Mesenchymal stem cell (in vitro differentiated cells and primary cell): ENCODE measurements at regions not wholly inside any gene's neighbourhood (a gene's known extent, or its start where the extent isn't known, plus 50 kb on each side); places are given as distances from the start of the nearest gene placed in this dataset.

ENCODE experiments used
- DNase-seq: peaks from one replicate; pipeline ENCODE4 v3.0.0-alpha.2; 2013
- H2AFZ ChIP-seq: one replicate; pipeline ENCODE4 v1.6.1; 2013; ENCODE audit warnings: low read depth, mild to moderate bottlenecking, control low read depth, inconsistent platforms, low read length, moderate library complexity
- H2AK5ac ChIP-seq: 2 replicates; pipeline ENCODE4 v1.6.1; 2013; ENCODE audit warnings: low read length, moderate library complexity, mild to moderate bottlenecking, inconsistent platforms; ENCODE audit not compliant: severe bottlenecking
- H2BK120ac ChIP-seq: one replicate; pipeline ENCODE4 v1.6.1; 2013; ENCODE audit warnings: low read depth, mild to moderate bottlenecking, inconsistent platforms, low read length, moderate library complexity
- H2BK12ac ChIP-seq, 2 experiments: one replicate each; pipeline ENCODE4 v1.6.1; 2013; ENCODE audit warnings: inconsistent platforms in 2 of 2, low read length in 2 of 2, mild to moderate bottlenecking in 2 of 2, moderate library complexity in 2 of 2, control low read depth in 1 of 2
- H2BK15ac ChIP-seq: one replicate; pipeline ENCODE4 v1.6.1; 2013; ENCODE audit warnings: mild to moderate bottlenecking, low read depth, inconsistent platforms; ENCODE audit not compliant: poor library complexity, severe bottlenecking
- H2BK5ac ChIP-seq: 2 replicates; pipeline ENCODE4 v1.6.1; 2013; ENCODE audit warnings: low read depth, mild to moderate bottlenecking, low read length, control low read depth, inconsistent platforms; ENCODE audit not compliant: poor library complexity, severe bottlenecking
- H3K14ac ChIP-seq, 2 experiments: one replicate each; pipeline ENCODE4 v1.6.1; 2013; ENCODE audit warnings: inconsistent platforms in 2 of 2, low read length in 2 of 2, control low read depth in 1 of 2, mild to moderate bottlenecking in 1 of 2, moderate library complexity in 1 of 2
- H3K18ac ChIP-seq, 2 experiments: one replicate each; pipeline ENCODE4 v1.6.1; 2013; ENCODE audit warnings: inconsistent platforms in 2 of 2, low read length in 2 of 2, control low read depth in 1 of 2, low read depth in 1 of 2, mild to moderate bottlenecking in 1 of 2
- H3K23ac ChIP-seq, 2 experiments: one replicate each; pipeline ENCODE4 v1.6.1; 2013; ENCODE audit warnings: inconsistent platforms in 2 of 2, low read length in 2 of 2, mild to moderate bottlenecking in 2 of 2, moderate library complexity in 2 of 2, control low read depth in 1 of 2
- H3K27ac ChIP-seq: 2 replicates; pipeline ENCODE4 v1.5.1; 2013; ENCODE audit warnings: mild to moderate bottlenecking, moderate library complexity, low read length, control low read depth, inconsistent platforms; ENCODE audit not compliant: poor library complexity, severe bottlenecking
- H3K27me3 ChIP-seq, 2 experiments: 2 replicates each; pipeline versions ENCODE4 v1.6.1 to v1.7.0; 2013; ENCODE audit warnings: low read length in 2 of 2, mild to moderate bottlenecking in 2 of 2, moderate library complexity in 2 of 2, control low read depth in 1 of 2, inconsistent platforms in 1 of 2; ENCODE audit not compliant: control insufficient read depth in 1 of 2, insufficient read depth in 1 of 2
- H3K36me3 ChIP-seq, 2 experiments: 2 replicates each; pipeline versions ENCODE4 v1.6.1 to v1.7.0; 2013; ENCODE audit warnings: low read length in 2 of 2, control low read depth in 1 of 2, inconsistent platforms in 1 of 2, low read depth in 1 of 2, mild to moderate bottlenecking in 1 of 2; ENCODE audit not compliant: insufficient read depth in 2 of 2, control insufficient read depth in 1 of 2
- H3K4ac ChIP-seq, 2 experiments: one replicate each; pipeline ENCODE4 v1.6.1; 2013; ENCODE audit warnings: inconsistent platforms in 2 of 2, low read length in 2 of 2, mild to moderate bottlenecking in 2 of 2, moderate library complexity in 2 of 2, control low read depth in 1 of 2, low read depth in 1 of 2
- H3K4me1 ChIP-seq: 2 replicates; pipeline ENCODE4 v1.6.1; 2013; ENCODE audit warnings: low read depth, low read length, control low read depth; ENCODE audit not compliant: control insufficient read depth, insufficient read depth
- H3K4me2 ChIP-seq: 2 replicates; pipeline ENCODE4 v1.6.1; 2013; ENCODE audit warnings: low read length, mild to moderate bottlenecking, inconsistent platforms; ENCODE audit not compliant: poor library complexity, severe bottlenecking
- H3K4me3 ChIP-seq, 2 experiments: 2 replicates each; pipeline versions ENCODE4 v1.5.1 to v1.7.0; 2013; ENCODE audit warnings: low read length in 2 of 2, mild to moderate bottlenecking in 2 of 2, control low read depth in 1 of 2, low read depth in 1 of 2; ENCODE audit not compliant: insufficient read depth in 1 of 2
- H3K79me1 ChIP-seq: replicated peaks from 2 replicates; pipeline ENCODE4 v1.6.1; 2013; ENCODE audit warnings: mild to moderate bottlenecking, control low read depth, low read length, inconsistent platforms; ENCODE audit not compliant: poor library complexity, severe bottlenecking
- H3K9ac ChIP-seq: 2 replicates; pipeline ENCODE4 v1.7.0; 2013; ENCODE audit warnings: mild to moderate bottlenecking, low read length, moderate library complexity
- H3K9me3 ChIP-seq: 2 replicates; pipeline ENCODE4 v1.7.0; 2013; ENCODE audit warnings: mild to moderate bottlenecking, low read length; ENCODE audit not compliant: control insufficient read depth
- H4K8ac ChIP-seq: one replicate; pipeline ENCODE4 v1.6.1; 2013; ENCODE audit warnings: inconsistent platforms, mild to moderate bottlenecking, low read length, moderate library complexity
- H4K91ac ChIP-seq: one replicate; pipeline ENCODE4 v1.6.1; 2013; ENCODE audit warnings: mild to moderate bottlenecking, low read length, inconsistent platforms
- WGBS: methylation state at CpG from one replicate; pipeline ENCODE4 v1.1.7; 2013; ENCODE audit warnings: mixed read lengths; 5-methylcytosine and 5-hydroxymethylcytosine counted together

DNA sequence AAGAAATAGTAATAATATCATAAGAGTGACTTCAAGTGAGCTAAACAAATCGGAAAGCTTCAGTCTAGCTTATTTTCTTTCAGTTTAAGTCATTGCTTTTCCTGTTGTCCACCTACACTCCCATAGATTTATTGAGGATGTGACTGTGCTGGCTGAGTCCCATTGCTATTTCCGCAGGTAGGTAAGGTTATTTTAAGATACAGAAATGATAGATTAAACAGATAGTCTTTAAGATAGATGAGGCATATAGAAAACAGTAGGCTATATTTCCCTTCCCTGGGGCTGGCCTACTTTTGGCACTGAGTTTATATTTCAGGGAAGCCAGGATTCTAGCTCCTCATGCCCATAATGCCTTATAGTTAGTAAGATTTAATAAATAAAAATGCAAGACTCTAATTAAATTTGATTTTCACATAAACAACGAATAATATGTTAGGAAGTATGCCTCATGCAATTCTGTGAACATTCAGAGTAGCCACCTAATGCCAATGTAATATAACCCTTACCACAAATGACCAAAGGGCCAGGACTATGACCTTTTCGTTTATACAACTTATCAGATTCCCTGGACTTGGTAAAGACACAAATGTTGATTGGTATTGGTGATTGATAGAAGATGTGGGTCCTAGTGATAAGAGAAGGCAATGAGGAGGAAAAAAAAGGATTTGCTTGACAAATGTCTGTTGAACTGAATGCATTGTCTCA, 1079.3 kb downstream of the EPHA7 start:
- Histone ChIP-seq H2BK15ac (no peak overlapping the region), H3K79me1 (no peaks in the 10 kb centered on the region), H3K18ac (no peak overlapping the region), H2BK12ac (no peak overlapping the region), H3K9ac (no peak overlapping the region), H3K14ac (no peak overlapping the region), H2BK120ac (no peak overlapping the region), H4K91ac (no peak overlapping the region), H3K4me2 (no peak overlapping the region), H3K4me3 (no peak overlapping the region), H3K36me3 (no peaks in the 10 kb centered on the region), H3K27ac (no peak overlapping the region), H2AK5ac (no peak overlapping the region), H3K9me3 (no peaks in the 10 kb centered on the region), H2BK5ac (no peak overlapping the region), H3K4me1 (no peaks in the 10 kb centered on the region), H2AFZ (no peak overlapping the region), H4K8ac (no peak overlapping the region), H3K23ac (no peak overlapping the region), H3K27me3 (no peaks in the 10 kb centered on the region), H3K4ac (no peak overlapping the region)
- no peak for DNase-seq
- WGBS: 84% methylated on average over 2 of the region's 4 CpGs

- Histone ChIP-seq H3K27ac (no peak overlapping the region), H3K4me1 (no peaks in the 10 kb centered on the region), H2BK120ac (no peak overlapping the region), H4K8ac (no peak overlapping the region), H2BK15ac (no peak overlapping the region), H3K4me3 (no peak overlapping the region), H4K91ac (no peak overlapping the region), H3K23ac (no peak overlapping the region), H3K14ac (no peak overlapping the region), H2AK5ac (no peak overlapping the region), H3K18ac (no peak overlapping the region), H3K36me3 (no peaks in the 10 kb centered on the region), H2BK12ac (no peak overlapping the region), H3K9ac (no peak overlapping the region), H2BK5ac (no peak overlapping the region), H3K27me3 (no peaks in the 10 kb centered on the region), H2AFZ (no peak overlapping the region), H3K4me2 (no peak overlapping the region), H3K9me3 (no peaks in the 10 kb centered on the region), H3K4ac (no peak overlapping the region), H3K79me1 (no peaks in the 10 kb centered on the region)
- no peak for DNase-seq
- 89% methylated on average over 1 of the region's 2 CpGs for WGBS
Measured at GRCh38 chr6:92337571-92337970, 1081.8 kb downstream of the EPHA7 start.

GRCh38 chr6:92329208-92329847, 1090.0 kb downstream of the EPHA7 start:
- Histone ChIP-seq H2BK5ac (no peak overlapping the region), H2BK120ac (no peak overlapping the region), H2BK12ac (no peak overlapping the region), H3K36me3 (no peaks in the 10 kb centered on the region), H3K27me3 (no peaks in the 10 kb centered on the region), H2AK5ac (no peak overlapping the region), H3K9ac (no peak overlapping the region), H3K4ac (no peak overlapping the region), H2AFZ (no peak overlapping the region), H3K4me1 (no peaks in the 10 kb centered on the region), H3K4me2 (no peak overlapping the region), H4K91ac (no peak overlapping the region), H3K4me3 (no peak overlapping the region), H3K79me1 (no peaks in the 10 kb centered on the region), H3K23ac (no peak overlapping the region), H2BK15ac (no peak overlapping the region), H3K14ac (no peak overlapping the region), H3K9me3 (no peaks in the 10 kb centered on the region), H4K8ac (no peak overlapping the region), H3K18ac (no peak overlapping the region), H3K27ac (no peak overlapping the region)
- DNase-seq: peak; percentile 58
- 65% methylated on average over 4 of the region's 7 CpGs for WGBS

DNA sequence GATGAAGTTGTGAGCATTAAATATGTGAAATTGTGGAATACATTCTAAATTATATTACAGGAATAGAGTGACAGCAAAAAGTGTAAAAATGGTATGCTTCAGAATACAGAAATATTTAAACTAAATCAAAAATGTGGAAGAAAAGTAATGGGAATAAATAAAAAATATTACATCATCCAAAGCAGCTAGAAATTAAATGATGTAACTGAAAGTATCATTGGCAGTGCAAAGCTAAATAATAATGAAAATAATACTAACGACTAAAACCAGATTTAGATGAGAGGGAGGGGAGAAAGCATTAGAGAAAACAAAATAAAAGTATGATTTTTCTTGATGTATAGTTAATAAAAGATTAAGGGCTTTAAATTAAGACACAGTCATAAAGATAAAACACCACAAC, 1104.0 kb downstream of the EPHA7 start:
- Histone ChIP-seq H2BK120ac (no peak overlapping the region), H2BK12ac (no peak overlapping the region), H2BK15ac (no peak overlapping the region), H4K8ac (no peak overlapping the region), H2BK5ac (peak overlapping the region; percentile 44), H3K4me2 (no peak overlapping the region), H3K18ac (no peak overlapping the region), H3K9me3 (peaks cover 6% of the 10 kb centered on the region), H3K27ac (no peak overlapping the region), H3K4me1 (no peaks in the 10 kb centered on the region), H3K14ac (no peak overlapping the region), H3K4ac (no peak overlapping the region), H2AK5ac (no peak overlapping the region), H3K9ac (no peak overlapping the region), H4K91ac (no peak overlapping the region), H2AFZ (no peak overlapping the region), H3K27me3 (no peaks in the 10 kb centered on the region), H3K23ac (no peak overlapping the region), H3K4me3 (no peak overlapping the region), H3K36me3 (no peaks in the 10 kb centered on the region), H3K79me1 (no peaks in the 10 kb centered on the region)
- WGBS: no CpG with 5 or more reads among the region's 1 CpG
- DNase-seq: no peak
